Stimulated activated CD8-positive, alpha-beta memory T cell treated with anti-CD3 and anti-CD28 coated beads, Interleukin-12 subunit alpha, Interleukin-12 subunit beta, amount 100 ng/mL, for 24 hours (primary cell): ENCODE measurements at regions not wholly inside any gene's neighbourhood (a gene's known extent, or its start where the extent isn't known, plus 50 kb on each side); places are given as distances from the start of the nearest gene placed in this dataset.
A peak's percentile ranks its signal among the peaks of the same experiment; 100 is the strongest.

Experiments
- DNase-seq: peaks from one replicate; pipeline ENCODE4 v3.0.0-alpha.2; 2020; ENCODE audit errors: extremely low read depth

DNA sequence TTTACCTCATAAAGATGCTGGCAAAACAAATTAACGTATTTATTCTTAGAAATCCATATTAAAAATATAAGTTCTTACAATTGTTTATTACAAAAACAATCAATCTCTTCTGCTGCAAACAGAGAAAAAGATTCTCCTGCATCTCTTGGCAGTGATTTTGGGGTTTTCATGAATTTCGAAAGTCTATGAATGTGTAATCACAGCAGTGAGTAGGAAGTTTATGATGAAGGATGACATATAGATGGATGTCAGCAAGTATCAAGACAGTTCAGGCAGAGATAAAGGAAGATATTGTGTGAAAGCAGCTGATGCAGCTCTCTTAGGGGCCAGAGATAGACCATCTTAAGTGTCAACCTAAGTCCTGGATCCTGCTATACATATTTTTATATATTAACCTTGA, 196.9 kb upstream of the BANK1 start:
- DNase-seq: no peak

DNA sequence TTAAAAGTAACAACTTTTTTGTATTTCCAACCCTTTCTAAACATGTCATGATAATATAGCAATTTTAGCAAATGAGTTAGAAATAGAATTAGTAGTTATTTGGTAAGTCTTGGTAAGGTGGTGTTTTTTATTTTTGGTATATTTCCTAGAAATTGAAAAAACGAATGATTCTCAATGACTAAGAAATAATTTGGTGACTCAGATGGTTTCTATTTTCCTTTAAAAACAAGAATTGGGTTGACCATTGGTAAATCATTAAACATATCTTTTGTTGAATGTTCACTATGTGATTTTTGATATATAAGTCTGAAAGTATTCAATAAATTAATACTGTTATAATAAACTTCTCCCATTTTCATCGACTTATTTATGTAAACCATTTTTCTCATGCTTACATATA, 206.2 kb upstream of the BANK1 start:
- DNase-seq: no peak

DNA sequence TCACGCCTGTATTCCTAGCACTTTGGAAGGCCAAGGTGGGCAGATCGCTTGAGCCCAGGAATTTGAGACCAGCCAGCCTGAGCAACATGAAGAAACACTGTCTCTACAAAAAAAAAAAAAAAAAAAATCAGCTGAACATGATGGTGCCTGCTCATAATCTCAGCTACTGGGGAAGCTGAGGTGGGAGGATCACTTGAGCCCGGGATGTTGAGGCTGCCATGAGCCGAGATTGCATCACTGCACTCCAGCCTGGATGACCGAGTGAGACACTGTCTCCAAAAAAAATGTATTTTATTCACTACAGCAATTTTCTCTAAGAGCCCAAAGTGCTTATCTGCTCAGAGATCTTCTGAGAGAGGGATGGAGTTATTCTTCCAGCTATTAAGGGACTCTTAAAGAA, 215.8 kb upstream of the PPP3CA start:
- DNase-seq: no peak

DNA sequence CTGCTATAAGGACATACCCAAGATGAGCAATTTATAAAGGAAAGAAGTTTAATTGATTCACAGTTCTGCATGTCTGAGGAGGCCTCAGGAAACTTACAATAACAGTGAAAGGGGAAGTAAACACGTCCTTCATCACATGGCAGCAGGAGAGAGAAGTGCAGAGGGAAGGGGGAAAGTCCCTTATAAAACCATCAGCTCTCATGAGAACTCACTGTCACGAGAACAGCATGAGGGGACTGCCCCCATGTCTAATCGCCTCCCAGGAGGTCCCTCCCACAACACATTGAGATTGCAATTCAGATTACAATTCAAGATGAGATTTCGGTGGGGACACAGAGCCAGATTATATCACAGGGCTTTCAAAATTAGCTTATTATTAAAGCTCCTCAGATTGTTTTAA, 209.5 kb upstream of the PPP3CA start:
- no peak for DNase-seq

DNA sequence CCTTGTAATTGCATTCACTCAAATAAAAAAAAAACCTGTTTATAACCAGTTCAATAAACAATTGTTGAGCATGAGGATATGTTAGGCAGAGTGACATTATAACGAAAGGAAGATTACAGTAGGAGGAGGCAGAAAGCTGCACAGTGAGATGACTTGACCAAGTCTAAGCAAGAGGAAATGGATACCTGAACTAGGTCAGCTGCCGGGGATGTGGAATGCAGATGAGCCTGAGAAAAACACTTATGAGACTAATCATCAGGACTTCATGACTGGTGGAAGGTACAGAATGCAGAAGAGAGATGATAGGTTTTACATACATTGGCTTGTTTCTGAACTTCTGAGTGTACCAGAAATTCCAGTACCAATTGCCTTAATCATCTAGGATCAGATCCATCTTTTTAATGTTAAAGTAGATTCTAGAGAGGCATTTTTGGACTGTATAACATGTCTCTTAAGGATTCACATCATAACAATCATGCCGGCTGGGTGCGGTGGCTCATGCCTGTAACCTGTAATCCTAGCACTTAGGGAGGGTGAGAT, 208.1 kb upstream of the PPP3CA start:
- no peak for DNase-seq

DNA sequence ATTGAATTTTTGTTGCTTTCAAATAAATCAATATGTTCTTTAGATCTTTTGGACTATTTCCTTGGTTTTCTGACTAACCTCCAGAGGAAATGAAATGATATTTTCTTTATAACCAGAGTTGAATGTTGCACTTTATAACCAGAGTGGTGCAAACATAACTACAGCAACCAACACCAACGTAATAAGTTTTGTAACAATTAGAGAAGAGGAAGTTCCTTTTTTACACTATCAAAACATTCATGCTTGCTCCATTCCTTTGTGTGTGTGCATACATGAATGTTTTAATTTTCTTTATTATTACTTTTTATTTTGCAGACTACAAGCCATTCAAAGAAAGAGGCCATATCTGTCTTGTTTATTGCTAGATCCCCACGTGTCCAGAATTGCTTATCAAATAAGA, 193.0 kb upstream of the PPP3CA start:
- no peak for DNase-seq

DNA sequence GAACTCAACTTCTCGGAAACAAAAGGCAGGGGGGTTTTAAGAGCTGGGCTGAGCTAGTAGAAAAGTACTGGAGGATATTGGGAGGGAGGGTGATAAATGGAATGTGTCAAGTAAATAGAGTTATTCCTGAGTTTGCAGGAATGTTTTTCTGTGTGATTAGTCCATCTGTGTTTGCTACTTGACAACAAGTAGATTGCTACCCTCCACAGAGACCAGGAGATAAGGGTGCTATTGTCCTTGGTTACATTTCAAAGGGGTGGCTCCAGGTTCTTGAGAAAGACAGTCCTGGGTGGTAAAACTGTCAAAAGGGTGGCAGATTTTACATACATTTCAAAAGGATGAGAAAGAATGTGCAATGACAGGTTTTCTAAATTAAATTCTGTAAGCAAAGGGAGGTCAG, 181.2 kb upstream of the PPP3CA start:
- DNase-seq: no peak

DNA sequence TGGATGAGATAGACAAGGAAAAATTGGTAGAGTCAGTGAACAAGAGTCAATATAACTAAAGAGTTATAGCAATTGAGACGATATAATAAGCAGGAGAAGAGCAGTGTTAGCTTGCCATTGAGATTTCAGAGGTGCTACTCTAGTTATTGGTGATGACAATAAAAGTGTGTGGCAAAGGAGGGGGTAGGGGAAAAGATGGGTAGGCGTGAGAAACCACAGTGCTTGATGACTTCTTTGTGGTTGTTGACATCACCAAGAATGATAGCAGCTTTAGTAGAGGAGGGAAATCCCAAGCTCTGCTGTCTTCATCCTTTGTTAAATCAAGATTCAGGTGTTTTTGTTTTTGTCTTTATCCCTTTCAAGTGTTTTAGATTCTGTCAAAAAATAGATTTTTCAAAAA, 179.9 kb upstream of the PPP3CA start:
- DNase-seq: peak; percentile 49

DNA sequence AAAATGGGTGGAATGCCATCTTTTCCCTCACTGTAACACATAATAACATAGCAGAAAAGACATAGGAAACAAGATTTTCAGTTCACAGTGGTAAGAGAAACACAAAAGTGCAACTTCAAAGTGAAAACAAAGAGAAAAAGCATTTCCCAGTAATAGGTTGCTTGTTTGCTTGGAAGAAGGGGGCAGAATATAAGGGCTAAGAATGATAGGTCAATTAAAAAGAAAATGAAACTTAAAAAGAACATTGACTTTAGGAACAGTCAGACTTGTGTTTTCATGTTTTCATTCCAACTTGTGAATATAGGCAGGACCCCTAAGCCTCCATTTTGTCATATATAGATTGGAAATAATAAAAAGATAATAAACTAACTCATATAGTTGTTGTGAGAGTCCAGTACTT, 168.2 kb upstream of the PPP3CA start:
- no peak for DNase-seq

DNA sequence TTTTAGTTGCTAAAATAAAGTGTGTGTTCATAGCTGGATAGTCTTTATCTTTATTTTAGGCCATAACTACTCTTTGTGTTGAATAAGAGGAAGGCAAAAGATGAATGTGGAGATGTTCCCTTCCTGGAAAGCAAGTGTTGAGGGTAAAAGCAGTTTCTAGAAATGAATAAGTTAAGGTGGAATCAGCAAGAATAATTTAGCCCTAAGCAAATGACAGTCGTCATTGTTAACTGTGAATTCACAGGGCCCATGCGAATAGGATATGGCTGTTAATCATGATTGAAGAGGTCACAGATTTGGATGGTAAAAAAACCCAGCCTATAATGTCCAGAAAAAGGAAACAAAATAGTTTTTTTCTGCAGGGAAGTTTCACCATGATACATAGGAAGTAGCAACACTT, 167.8 kb upstream of the PPP3CA start:
- no peak for DNase-seq

DNA sequence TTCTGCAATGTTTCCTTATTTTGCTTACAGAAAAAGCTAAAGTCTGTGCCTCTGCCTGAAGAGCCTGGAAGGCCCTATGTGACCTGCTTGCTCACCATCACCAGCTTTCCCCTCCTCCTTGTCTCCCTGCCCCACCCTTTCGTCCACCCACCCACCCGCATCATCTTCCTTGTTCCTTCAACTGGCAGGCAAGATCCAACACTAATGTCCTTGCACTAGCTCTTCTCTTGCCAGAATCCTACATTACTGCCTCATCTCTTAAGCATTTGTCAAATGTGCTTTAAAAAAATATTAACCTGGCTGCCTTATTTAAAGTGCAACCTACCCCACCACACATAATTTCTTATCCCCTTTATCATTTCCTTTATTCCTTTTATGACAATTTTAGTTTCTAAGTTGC, 165.1 kb upstream of the PPP3CA start:
- no peak for DNase-seq

DNA sequence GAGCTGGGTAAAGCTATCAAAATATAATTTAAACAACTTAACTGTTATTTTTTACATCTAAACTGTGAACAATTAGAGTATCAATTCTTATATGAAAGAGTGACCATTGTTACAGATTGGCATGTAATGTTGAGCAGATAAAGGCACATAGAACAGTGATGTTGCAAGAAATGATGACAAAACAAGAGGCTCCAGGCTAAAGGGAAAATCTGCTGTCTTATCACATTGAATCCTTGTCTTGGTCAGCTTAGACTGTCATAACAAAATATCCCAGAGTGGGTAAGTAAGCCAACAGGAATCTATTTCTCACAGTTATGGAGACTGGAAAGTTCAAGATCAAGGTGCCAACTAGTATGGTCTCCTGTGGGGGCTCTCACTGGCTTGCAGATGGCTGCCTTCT, 154.1 kb upstream of the PPP3CA start:
- DNase-seq: no peak

DNA sequence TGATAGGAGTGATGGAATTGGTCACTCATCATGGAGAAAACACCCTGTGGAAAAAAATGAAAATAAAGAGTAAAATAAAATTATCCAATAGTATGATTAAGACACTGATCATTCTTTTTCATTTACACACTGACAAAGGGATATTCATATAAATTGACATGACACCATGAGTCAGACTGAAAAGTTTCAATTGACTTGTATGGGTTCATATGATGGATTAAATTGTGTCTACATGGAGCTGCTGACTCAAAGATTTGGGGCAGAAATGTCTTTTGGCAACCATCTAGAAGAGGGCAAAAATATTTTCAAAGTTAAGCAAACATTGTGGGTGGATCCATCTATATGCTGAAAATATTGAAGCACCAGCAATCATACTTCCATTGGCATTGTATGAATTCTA, 153.4 kb upstream of the PPP3CA start:
- DNase-seq: no peak

DNA sequence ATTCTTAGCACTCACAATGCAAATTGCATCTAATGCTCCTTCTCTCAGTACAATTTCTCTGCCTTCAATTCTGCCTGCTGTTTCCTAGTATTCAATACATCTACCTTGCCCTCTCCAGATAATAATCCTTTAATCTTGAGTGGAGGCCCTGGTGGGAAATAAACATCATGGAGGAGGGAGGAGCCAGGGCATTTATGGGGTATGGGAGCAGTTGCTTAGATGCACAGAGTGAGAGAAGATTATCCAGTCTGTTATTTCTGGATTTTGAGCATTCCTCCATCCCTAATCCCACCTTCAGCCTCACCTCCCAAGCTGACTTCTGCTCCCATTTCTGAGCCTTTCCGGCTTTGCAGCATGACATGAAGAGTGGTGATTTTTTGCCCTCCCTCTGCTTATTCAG, 127.9 kb upstream of the PPP3CA start:
- DNase-seq: no peak

DNA sequence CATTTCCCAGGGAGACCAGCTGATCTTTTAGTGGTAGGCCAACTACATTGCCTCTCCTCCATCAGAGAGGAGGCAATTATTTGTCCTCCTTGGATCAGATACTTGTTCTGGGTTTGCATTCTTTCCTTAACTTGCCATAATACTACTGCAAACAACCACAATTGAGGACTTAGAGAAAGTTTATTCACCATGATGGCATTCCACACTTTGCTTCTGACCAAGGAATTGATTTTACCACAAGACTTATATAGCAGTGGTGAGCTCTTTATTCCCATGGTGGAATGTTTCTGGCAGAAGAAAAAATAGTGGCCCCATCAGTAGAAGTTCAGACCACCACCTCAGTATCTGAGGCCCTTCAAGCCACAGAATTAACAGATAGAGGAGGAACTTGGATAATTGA, 123.9 kb upstream of the PPP3CA start:
- no peak for DNase-seq

DNA sequence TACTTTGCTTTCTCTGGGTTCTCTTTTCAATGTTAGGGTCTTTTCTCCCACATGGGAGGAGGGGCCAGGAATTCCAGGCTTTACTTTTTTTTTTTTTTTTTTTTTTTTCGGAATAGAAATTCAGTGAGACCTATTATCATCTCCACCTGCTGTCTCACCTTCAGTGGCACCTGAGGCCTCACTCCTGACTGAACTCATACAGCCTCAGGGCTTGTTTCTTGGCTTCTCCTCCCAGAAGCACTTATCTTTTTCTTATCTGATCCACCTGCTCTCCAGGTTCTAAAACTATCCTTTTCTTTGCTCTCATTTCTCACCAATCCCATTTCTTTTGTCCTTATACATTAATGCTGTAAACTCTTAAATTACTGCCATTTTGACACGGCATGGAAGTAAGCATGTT, 117.3 kb upstream of the PPP3CA start:
- no peak for DNase-seq

DNA sequence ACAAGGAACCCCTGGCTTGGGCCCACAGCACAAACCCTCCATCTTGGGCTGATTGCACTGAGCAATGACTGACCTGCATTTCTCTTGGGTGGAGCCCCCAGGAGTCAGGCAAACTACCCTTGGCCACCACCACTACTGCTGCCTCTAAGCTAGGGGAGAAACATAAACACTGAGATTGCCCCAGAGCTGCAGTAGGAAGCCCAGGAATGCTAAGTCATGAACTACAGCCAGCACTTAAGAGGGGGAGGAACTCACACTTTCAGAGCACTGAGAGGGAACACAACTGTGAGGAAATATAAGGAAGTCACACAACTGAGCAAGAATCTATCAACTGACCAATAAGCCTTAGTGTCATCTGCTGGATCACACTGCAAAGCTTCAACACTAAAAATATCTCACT, 111.6 kb upstream of the PPP3CA start:
- DNase-seq: no peak

DNA sequence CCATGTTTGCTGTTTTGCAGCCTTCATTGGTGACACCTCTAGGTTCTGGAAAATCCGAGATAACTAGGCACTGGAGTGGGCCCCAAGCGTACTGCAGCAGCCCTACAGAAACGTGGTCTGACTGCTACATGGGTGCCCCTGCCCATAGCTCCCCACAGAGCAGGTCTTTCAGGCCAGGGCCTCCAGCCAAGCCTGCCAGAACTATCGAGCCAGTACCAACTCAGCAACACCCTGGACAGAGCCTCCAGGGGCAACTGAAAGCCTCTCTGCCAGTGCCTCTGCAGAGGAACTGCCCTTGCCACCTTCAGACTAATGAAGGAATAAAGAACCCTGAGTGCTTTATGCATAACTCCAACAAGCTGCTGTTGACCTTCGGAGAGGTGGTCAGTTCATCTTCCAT, 111.1 kb upstream of the PPP3CA start:
- no peak for DNase-seq

DNA sequence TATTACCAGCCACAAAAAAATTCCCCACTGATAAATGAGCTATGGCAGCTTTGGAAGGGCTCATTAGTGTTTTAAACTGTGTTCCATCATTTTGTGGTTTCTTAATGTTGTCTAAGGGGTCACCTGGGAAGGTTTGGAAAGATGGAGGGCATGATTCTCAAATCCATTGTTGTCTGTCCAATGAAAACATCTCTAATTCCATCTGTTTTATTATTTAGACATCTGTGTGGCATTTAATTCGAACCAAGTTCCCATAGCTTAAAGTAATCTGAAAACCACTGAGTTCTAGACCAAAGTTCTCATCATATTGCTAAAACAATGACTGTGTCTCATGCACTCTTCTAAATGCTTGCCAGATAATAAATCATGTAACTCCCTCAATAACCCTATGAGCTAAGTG, 103.8 kb upstream of the PPP3CA start:
- no peak for DNase-seq

DNA sequence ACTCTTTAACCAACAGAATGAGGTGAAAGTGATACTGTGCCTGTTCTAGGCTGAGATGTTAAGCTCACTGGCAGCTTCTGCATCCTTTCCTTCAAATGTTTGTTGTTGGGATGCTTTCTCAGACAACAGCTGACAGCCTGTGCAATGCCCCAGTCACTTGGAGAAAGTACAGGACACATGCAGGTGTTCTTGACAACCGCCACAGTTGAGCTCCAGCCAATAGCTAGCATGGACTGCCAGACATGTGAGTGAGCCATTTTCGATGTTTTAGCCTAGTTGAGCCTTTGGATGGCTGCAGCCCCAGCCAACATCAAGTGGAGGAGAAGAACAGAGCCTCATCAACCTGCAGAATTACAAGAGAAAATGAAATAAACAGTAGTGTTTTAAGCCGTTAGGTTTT, 94.1 kb upstream of the PPP3CA start:
- no peak for DNase-seq

DNA sequence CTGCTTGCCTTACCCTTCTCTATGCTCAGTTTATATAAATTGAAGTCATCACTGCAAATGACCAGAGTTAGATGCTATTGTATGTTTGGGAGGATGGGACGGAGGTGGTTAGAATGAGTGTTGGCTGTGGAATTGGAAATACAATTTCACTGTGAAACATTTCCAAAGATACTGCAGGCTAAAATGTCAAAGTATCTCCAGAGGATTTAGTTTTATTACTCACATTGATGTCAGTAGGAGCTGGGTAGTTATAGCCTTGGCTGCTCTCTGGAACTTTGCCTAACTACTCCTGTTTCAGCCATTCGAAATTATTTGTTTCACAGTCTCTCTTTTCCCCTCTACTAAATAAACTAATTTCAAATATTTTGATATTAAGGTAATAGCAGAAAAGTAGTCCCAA, 92.6 kb upstream of the PPP3CA start:
- no peak for DNase-seq

DNA sequence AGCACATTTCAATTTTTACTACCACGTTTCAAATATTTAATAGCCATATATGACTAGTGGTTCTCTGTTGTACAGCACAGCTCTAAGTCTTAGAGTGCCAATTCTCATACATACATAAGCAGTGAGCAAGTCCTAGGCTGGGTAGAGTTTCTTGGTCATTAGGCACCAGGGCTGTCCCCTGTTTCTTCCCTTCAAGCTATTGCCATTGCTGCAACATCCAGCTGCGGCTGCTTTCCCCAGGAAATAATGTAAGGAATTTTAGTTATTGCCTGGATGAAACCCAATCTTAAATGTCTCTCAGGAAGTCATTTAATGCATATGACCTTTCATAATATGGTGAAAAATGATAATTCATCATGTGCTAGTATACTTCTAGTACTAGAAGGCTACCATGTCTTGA, 74.1 kb upstream of the PPP3CA start:
- DNase-seq: no peak

DNA sequence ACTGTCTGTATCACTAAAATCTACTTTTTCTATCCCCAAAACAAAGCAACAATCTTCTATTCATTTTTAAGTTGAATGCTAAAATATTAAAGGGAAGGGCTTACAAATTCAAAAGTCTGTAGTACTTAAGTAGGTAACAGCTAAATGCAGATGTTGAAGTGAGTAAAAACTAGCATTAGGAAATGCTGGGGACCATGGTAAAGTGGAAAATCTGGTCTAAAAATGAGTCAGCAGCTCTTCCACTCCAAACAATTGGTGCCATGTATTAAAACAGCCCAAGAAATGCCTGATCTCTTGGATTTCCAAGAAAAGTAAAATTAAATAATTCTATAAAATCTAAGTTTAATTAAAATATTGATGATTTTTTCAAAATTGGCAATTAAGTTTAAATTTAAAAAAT, 73.3 kb upstream of the PPP3CA start:
- DNase-seq: no peak

DNA sequence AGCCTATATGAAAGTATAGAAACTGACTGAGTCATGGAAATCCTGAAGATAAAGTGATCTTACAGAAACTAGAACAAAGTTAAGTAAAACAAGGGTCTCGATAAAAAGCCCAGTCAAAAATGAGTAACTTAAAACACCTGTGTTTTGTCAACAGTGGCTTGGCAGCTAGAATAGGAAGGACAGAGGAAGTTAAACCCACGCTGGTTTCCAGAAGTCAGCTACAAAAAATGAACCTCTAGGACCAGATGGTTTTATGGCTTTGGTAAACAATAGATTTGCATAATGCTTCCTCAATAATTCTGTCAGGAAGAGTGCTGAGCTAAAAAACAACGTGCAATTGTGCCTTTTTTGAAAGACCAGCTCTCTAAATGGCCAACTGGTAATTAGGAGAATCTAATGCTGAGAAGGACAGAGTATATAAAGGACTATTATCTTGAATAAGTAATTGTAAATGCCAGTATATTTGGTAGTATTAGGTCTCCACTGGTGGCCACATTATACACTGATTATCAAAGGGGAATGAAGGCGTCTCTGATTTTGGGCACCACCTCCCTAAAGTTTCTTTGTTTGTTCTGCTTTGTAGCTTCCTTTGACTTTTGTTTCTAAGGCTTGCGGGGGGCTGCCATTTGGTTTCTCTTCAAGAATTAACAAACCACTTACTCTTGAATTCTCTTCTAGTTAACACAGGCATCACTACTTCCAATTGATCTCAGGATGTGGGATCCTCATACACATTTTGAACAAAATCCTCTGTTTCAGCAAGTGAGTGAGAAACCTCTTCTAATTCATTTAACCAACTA, 72.2 kb upstream of the PPP3CA start:
- no peak for DNase-seq
